Keratinocyte (primary cell): ENCODE measurements at regions not wholly inside any gene's neighbourhood (a gene's known extent, or its start where the extent isn't known, plus 50 kb on each side); places are given as distances from the start of the nearest gene placed in this dataset.

Experiments used
- DNase-seq: peaks from one replicate; pipeline ENCODE4 v3.0.0-alpha.2; 2011; ENCODE audit warnings: low read depth, missing footprints, low spot score
- FAIRE-seq: peaks from 2 replicates; lab custom pipeline; 2011; peaks lifted over from hg19 to GRCh38; lab: Jason Lieb, UNC
- H2AFZ ChIP-seq: 2 replicates; pipeline ENCODE4 v1.6.0; 2012; ENCODE audit warnings: low read length, control low read depth, inconsistent platforms; ENCODE audit not compliant: control insufficient read depth
- H3K27ac ChIP-seq: 2 replicates; pipeline ENCODE4 v1.5.1; 2011; ENCODE audit warnings: low read length; ENCODE audit not compliant: control insufficient read depth, insufficient read depth
- H3K27me3 ChIP-seq: 3 replicates; pipeline ENCODE4 v1.6.0; 2011; ENCODE audit warnings: low read length; ENCODE audit not compliant: control insufficient read depth, insufficient read depth; ENCODE audit errors: extremely low read depth
- H3K36me3 ChIP-seq, 2 experiments: 2 replicates in 1 of 2; 3 replicates in 1 of 2; pipeline ENCODE4 v1.5.1; 2011; ENCODE audit warnings: low read length in 2 of 2, mild to moderate bottlenecking in 1 of 2; ENCODE audit not compliant: control insufficient read depth in 2 of 2, insufficient read depth in 2 of 2; ENCODE audit errors: extremely low read depth in 1 of 2
- H3K4me1 ChIP-seq: 3 replicates; pipeline ENCODE4 v1.5.1; 2011; ENCODE audit warnings: low read length; ENCODE audit not compliant: control insufficient read depth, insufficient read depth; ENCODE audit errors: extremely low read depth
- H3K4me2 ChIP-seq: 3 replicates; pipeline ENCODE4 v1.6.0; 2011; ENCODE audit warnings: low read depth, low read length; ENCODE audit not compliant: control insufficient read depth, insufficient read depth; ENCODE audit errors: extremely low read depth
- H3K4me3 ChIP-seq, 3 experiments: fragments of 200-600 bp in 1 of 3; sonication (generic) in 1 of 3; 2 replicates in 2 of 3; 3 replicates in 1 of 3; pipeline ENCODE4 v1.5.1; 2011 to 2016; ENCODE audit warnings: low read length in 3 of 3, mild to moderate bottlenecking in 3 of 3, control low read depth in 2 of 3, inconsistent platforms in 1 of 3, low read depth in 1 of 3, mixed read lengths in 1 of 3, mixed run types in 1 of 3, moderate library complexity in 1 of 3; ENCODE audit not compliant: control insufficient read depth in 2 of 3, insufficient read depth in 2 of 3; ENCODE audit errors: extremely low read depth in 1 of 3
- H3K79me2 ChIP-seq: 2 replicates; pipeline ENCODE4 v1.6.0; 2012; ENCODE audit warnings: low read length; ENCODE audit not compliant: control insufficient read depth, insufficient read depth
- H3K9ac ChIP-seq: 3 replicates; pipeline ENCODE4 v1.6.0; 2011; ENCODE audit warnings: low read length; ENCODE audit not compliant: control insufficient read depth, insufficient read depth; ENCODE audit errors: extremely low read depth
- H3K9me1 ChIP-seq: 3 replicates; pipeline ENCODE4 v1.6.0; 2011; ENCODE audit warnings: low read length; ENCODE audit not compliant: control insufficient read depth, insufficient read depth; ENCODE audit errors: extremely low read depth
- H3K9me3 ChIP-seq: 2 replicates; pipeline ENCODE4 v1.5.1; 2012; ENCODE audit warnings: low read depth, low read length; ENCODE audit not compliant: control insufficient read depth
- H4K20me1 ChIP-seq: 3 replicates; pipeline ENCODE4 v1.6.0; 2011; ENCODE audit warnings: low read length; ENCODE audit not compliant: control insufficient read depth, insufficient read depth; ENCODE audit errors: extremely low read depth
- EZH2 ChIP-seq: IDR thresholded peaks from one replicate; pipeline ENCODE4 v1.6.1; 2012; ENCODE audit warnings: inconsistent platforms, mild to moderate bottlenecking, low read length, moderate library complexity
- dilution Hi-C: fragments of 300-500 bp; cut with MboI; formaldehyde crosslinking; loops from one replicate; pipeline ENCODE4 v1.7.0; 2020; ENCODE audit warnings: low sequenced_read_pairs; ENCODE audit not compliant: extremely low pct_ligation_motif_present
- TF ChIP-seq, protein P1 (sequence below), 3 experiments: IDR thresholded peaks in 1 of 3; conservative IDR thresholded peaks in 1 of 3; optimal IDR thresholded peaks in 1 of 3; 2 replicates in 2 of 3; 3 replicates in 1 of 3; pipeline versions ENCODE3 to v1.5.1; 2011; ENCODE audit warnings: low read length in 3 of 3, mild to moderate bottlenecking in 3 of 3, moderate library complexity in 2 of 3, control low read depth in 1 of 3, inconsistent platforms in 1 of 3; ENCODE audit not compliant: insufficient read depth in 2 of 3; ENCODE audit errors: extremely low read depth in 1 of 3

- no peak overlapping the region for H3K27ac ChIP-seq
- TF ChIP-seq EZH2: no peak
- TF ChIP-seq, protein P1, sequence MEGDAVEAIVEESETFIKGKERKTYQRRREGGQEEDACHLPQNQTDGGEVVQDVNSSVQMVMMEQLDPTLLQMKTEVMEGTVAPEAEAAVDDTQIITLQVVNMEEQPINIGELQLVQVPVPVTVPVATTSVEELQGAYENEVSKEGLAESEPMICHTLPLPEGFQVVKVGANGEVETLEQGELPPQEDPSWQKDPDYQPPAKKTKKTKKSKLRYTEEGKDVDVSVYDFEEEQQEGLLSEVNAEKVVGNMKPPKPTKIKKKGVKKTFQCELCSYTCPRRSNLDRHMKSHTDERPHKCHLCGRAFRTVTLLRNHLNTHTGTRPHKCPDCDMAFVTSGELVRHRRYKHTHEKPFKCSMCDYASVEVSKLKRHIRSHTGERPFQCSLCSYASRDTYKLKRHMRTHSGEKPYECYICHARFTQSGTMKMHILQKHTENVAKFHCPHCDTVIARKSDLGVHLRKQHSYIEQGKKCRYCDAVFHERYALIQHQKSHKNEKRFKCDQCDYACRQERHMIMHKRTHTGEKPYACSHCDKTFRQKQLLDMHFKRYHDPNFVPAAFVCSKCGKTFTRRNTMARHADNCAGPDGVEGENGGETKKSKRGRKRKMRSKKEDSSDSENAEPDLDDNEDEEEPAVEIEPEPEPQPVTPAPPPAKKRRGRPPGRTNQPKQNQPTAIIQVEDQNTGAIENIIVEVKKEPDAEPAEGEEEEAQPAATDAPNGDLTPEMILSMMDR (optimal IDR thresholded peaks at IDR 0.05 in 1 of 3, IDR thresholded peaks at IDR 0.05 in 1 of 3, conservative IDR thresholded peaks at IDR 0.05 in 1 of 3; ENCODE audit: extremely low read depth in 1 of 3, insufficient read depth in 2 of 3, low read length in 3 of 3): no peak
- no peak overlapping the region for H2AFZ ChIP-seq
- no peaks in the 10 kb centered on the region for H4K20me1 ChIP-seq
- no peak for DNase-seq
- H3K36me3 ChIP-seq: no peaks in the 10 kb centered on the region
- H3K27me3 ChIP-seq: no peaks in the 10 kb centered on the region
- H3K9me1 ChIP-seq: no peaks in the 10 kb centered on the region
- no peaks in the 10 kb centered on the region for H3K9me3 ChIP-seq
- peaks cover 2% of the 10 kb centered on the region for H3K4me1 ChIP-seq
- H3K4me3 ChIP-seq: no peak overlapping the region
- dilution Hi-C loops: no loop called here
- H3K79me2 ChIP-seq: no peaks in the 10 kb centered on the region
- no peak overlapping the region for H3K4me2 ChIP-seq
- H3K9ac ChIP-seq: no peak overlapping the region
- FAIRE-seq: no peak
These were observed 200.9 kb upstream of the PLXNC1 start for GRCh38 chr12:93947486-93947885.

DNA sequence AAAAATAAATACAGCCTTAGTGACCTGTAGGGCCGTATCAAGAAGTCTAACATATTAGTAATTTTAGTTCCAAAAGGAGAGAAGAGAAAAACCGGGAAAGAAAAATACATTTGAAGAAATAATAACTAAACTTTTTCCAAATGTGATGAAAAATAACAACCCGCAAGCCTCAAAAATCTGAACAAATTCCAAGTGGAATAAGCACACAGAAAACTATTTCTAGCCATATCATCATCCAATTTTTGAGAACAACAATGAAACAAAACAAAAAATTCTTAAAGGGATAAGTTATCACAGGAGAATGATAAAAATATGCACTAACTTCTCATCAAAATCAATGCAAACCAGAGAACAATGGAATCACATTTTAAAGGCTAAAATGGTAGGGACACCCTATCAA, 198.1 kb upstream of the PLXNC1 start:
- no peak for FAIRE-seq
- H2AFZ ChIP-seq: no peak overlapping the region

More for the DNA sequence above, 198.1 kb upstream of the PLXNC1 start:
- H3K27ac ChIP-seq: no peak overlapping the region
- no peak for DNase-seq
- H3K9me3 ChIP-seq: no peaks in the 10 kb centered on the region
- no peak overlapping the region for H3K4me2 ChIP-seq
- H3K4me1 ChIP-seq: peaks cover 2% of the 10 kb centered on the region
- H3K9ac ChIP-seq: no peak overlapping the region
- H3K9me1 ChIP-seq: no peaks in the 10 kb centered on the region
- no peak overlapping the region for H3K4me3 ChIP-seq
- dilution Hi-C loops: no loop called here
- no peaks in the 10 kb centered on the region for H3K27me3 ChIP-seq
- TF ChIP-seq EZH2: no peak
- TF ChIP-seq, protein P1 (optimal IDR thresholded peaks at IDR 0.05 in 1 of 3, IDR thresholded peaks at IDR 0.05 in 1 of 3, conservative IDR thresholded peaks at IDR 0.05 in 1 of 3; ENCODE audit: extremely low read depth in 1 of 3, insufficient read depth in 2 of 3, low read length in 3 of 3): no peak
- H4K20me1 ChIP-seq: no peaks in the 10 kb centered on the region
- H3K36me3 ChIP-seq: no peaks in the 10 kb centered on the region
- H3K79me2 ChIP-seq: no peaks in the 10 kb centered on the region
